ENCODE measurements at regions not wholly inside any gene's neighbourhood (a gene's known extent, or its start where the extent isn't known, plus 50 kb on each side); places are given as distances from the start of the nearest gene placed in this dataset.

DNA sequence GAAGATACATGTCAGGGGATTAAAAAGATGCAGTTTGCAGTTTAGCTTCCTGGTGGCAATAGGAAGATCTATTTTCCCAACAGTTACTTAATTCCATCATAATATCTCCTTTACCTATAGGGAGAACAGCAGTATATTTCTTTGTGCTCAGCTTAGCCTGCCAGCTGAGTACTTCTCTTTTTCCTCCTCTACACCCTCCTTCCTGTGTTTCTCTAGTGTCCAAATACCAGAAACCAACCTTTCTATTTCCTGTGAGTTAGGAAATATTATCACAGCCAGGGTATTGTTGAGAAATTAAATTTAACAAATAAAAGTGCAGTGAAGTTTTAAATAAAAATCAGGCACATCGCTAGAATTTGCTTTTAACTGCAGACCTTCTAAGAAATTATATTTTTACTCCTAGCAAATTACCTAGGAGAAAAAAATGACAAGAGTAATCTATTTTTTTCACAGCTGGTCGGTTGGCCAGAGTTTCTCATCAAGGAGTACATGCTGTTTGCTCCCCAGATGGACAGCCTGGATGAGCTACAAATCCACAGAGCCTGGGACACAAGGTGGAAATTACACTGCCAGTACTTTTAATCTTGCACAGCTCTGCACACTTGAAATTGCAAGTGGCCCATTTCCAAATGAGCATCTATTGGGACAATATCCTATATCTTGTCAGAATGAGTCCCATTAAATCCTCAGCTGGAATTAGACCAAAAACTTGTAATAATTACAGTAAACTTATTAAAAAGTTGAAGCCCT lies 185.2 kb upstream of the CFAP20DC start:
- TF ChIP-seq POLR2A (IDR thresholded peaks at IDR 0.05) (no peak), POLR2AphosphoS5 (IDR thresholded peaks at IDR 0.05) (no peak)
- TF ChIP-seq, protein P1, sequence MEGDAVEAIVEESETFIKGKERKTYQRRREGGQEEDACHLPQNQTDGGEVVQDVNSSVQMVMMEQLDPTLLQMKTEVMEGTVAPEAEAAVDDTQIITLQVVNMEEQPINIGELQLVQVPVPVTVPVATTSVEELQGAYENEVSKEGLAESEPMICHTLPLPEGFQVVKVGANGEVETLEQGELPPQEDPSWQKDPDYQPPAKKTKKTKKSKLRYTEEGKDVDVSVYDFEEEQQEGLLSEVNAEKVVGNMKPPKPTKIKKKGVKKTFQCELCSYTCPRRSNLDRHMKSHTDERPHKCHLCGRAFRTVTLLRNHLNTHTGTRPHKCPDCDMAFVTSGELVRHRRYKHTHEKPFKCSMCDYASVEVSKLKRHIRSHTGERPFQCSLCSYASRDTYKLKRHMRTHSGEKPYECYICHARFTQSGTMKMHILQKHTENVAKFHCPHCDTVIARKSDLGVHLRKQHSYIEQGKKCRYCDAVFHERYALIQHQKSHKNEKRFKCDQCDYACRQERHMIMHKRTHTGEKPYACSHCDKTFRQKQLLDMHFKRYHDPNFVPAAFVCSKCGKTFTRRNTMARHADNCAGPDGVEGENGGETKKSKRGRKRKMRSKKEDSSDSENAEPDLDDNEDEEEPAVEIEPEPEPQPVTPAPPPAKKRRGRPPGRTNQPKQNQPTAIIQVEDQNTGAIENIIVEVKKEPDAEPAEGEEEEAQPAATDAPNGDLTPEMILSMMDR (IDR thresholded peaks at IDR 0.05): no peak

All from sigmoid colon (tissue), 4 donors.